HEK293 (cell line): ENCODE measurements at regions not wholly inside any gene's neighbourhood (a gene's known extent, or its start where the extent isn't known, plus 50 kb on each side); places are given as distances from the start of the nearest gene placed in this dataset.

ENCODE experiments used
- CTCF ChIA-PET: fragments of 350-600 bp; formaldehyde crosslinking; extraction: SDS; loops from one replicate; lab custom pipeline; 2021; ENCODE audit warnings: antibody characterized with exemption; lab: Yijun Ruan, JAX
- POLR2A ChIA-PET: fragments of 300-600 bp; formaldehyde crosslinking; extraction: SDS; loops from one replicate; lab custom pipeline; 2020; ENCODE audit warnings: antibody characterized with exemption, inconsistent platforms; lab: Yijun Ruan, JAX
- H3K27ac ChIP-seq: fragments of 200-500 bp; sonication (Bioruptor generic); 2 replicates; pipeline ENCODE4 v1.5.1; 2014; ENCODE audit warnings: low read depth, low read length, control low read depth, inconsistent platforms; ENCODE audit errors: extremely low read depth
- H3K36me3 ChIP-seq, 2 experiments: fragments of 200-500 bp in 1 of 2; sonication (Bioruptor generic) in 1 of 2; 1 replicate in 1 of 2; 2 replicates in 1 of 2; pipeline ENCODE4 v1.5.1; 2014 to 2017; ENCODE audit warnings: inconsistent platforms in 2 of 2, low read length in 2 of 2; ENCODE audit not compliant: control insufficient read depth in 2 of 2, insufficient read depth in 1 of 2
- H3K4me1 ChIP-seq: fragments of 200-500 bp; sonication (Bioruptor generic); 2 replicates; pipeline ENCODE4 v1.5.1; 2014; ENCODE audit warnings: mild to moderate bottlenecking, low read length, inconsistent platforms; ENCODE audit not compliant: control insufficient read depth, insufficient read depth
- H3K4me3 ChIP-seq: 2 replicates; pipeline ENCODE4 v1.5.1; 2011; ENCODE audit warnings: low read depth, mild to moderate bottlenecking, control low read depth, low read length, moderate library complexity
- H3K9me3 ChIP-seq: fragments of 200-500 bp; sonication (Bioruptor generic); 2 replicates; pipeline ENCODE4 v1.5.1; 2014; ENCODE audit warnings: low read depth, low read length, inconsistent platforms; ENCODE audit not compliant: control insufficient read depth, insufficient read depth
- AEBP2 ChIP-seq: fragments of 450-650 bp; formaldehyde crosslinking; IDR thresholded peaks from 2 replicates; pipeline ENCODE4 v1.5.1; 2016; ENCODE audit warnings: missing biosample characterization, missing genetic modification characterization, borderline replicate concordance
- KLF10 ChIP-seq: fragments of 450-650 bp; IDR thresholded peaks from 2 replicates; pipeline ENCODE4 v1.5.1; 2018; ENCODE audit warnings: missing biosample characterization, mild to moderate bottlenecking, missing genetic modification characterization
- PRDM1 ChIP-seq: fragments of 450-650 bp; formaldehyde crosslinking; IDR thresholded peaks from 2 replicates; pipeline ENCODE4; 2016; ENCODE audit warnings: missing biosample characterization, missing genetic modification characterization
- SP3 ChIP-seq: fragments of 450-650 bp; formaldehyde crosslinking; IDR thresholded peaks from 2 replicates; pipeline ENCODE4 v1.5.1; 2016; ENCODE audit warnings: missing biosample characterization, missing genetic modification characterization
- WT1 ChIP-seq: fragments of 450-650 bp; formaldehyde crosslinking; IDR thresholded peaks from 2 replicates; pipeline ENCODE4 v1.5.1; 2016; ENCODE audit warnings: missing biosample characterization, missing genetic modification characterization
- YY1 ChIP-seq: fragments of 450-650 bp; formaldehyde crosslinking; IDR thresholded peaks from 2 replicates; pipeline ENCODE4 v1.5.1; 2018; ENCODE audit warnings: missing biosample characterization, missing genetic modification characterization
- ZBTB17 ChIP-seq: fragments of 450-650 bp; formaldehyde crosslinking; IDR thresholded peaks from 2 replicates; pipeline ENCODE4 v1.5.1; 2016; ENCODE audit warnings: missing biosample characterization, missing genetic modification characterization
- ZBTB44 ChIP-seq: fragments of 450-650 bp; IDR thresholded peaks from 2 replicates; pipeline ENCODE4 v1.5.1; 2018; ENCODE audit warnings: missing biosample characterization, mild to moderate bottlenecking, missing genetic modification characterization
- ZNF214 ChIP-seq: fragments of 450-650 bp; formaldehyde crosslinking; IDR thresholded peaks from 2 replicates; pipeline ENCODE4 v1.5.1; 2017; ENCODE audit warnings: missing biosample characterization, mild to moderate bottlenecking, missing genetic modification characterization, borderline replicate concordance
- ZNF311 ChIP-seq: fragments of 450-650 bp; formaldehyde crosslinking; IDR thresholded peaks from 2 replicates; pipeline ENCODE4 v1.5.1; 2017; ENCODE audit warnings: missing biosample characterization, missing genetic modification characterization, borderline replicate concordance
- ZNF398 ChIP-seq: fragments of 450-650 bp; formaldehyde crosslinking; IDR thresholded peaks from 2 replicates; pipeline ENCODE4 v1.5.1; 2017; ENCODE audit warnings: missing biosample characterization, missing genetic modification characterization
- ZNF404 ChIP-seq: fragments of 450-650 bp; formaldehyde crosslinking; IDR thresholded peaks from 2 replicates; pipeline ENCODE4 v1.5.1; 2017; ENCODE audit warnings: missing biosample characterization, missing genetic modification characterization
- ZNF473 ChIP-seq: fragments of 450-650 bp; formaldehyde crosslinking; IDR thresholded peaks from 2 replicates; pipeline ENCODE4 v1.5.1; 2017; ENCODE audit warnings: missing biosample characterization, missing genetic modification characterization
- ZNF514 ChIP-seq: fragments of 450-650 bp; formaldehyde crosslinking; IDR thresholded peaks from 2 replicates; pipeline ENCODE4 v1.5.1; 2016; ENCODE audit warnings: missing biosample characterization, missing genetic modification characterization
- ZNF518A ChIP-seq: fragments of 450-650 bp; formaldehyde crosslinking; conservative IDR thresholded peaks from 2 replicates; pipeline ENCODE4 v1.5.1; 2016; ENCODE audit warnings: low read depth, missing biosample characterization, missing genetic modification characterization
- ZNF521 ChIP-seq: fragments of 450-650 bp; formaldehyde crosslinking; IDR thresholded peaks from 2 replicates; pipeline ENCODE4 v1.5.1; 2017; ENCODE audit warnings: missing biosample characterization, mild to moderate bottlenecking, missing genetic modification characterization
- ZNF580 ChIP-seq: fragments of 450-650 bp; formaldehyde crosslinking; IDR thresholded peaks from 2 replicates; pipeline ENCODE4 v1.5.1; 2016; ENCODE audit warnings: missing biosample characterization, missing genetic modification characterization
- ZNF776 ChIP-seq: fragments of 450-650 bp; formaldehyde crosslinking; IDR thresholded peaks from 2 replicates; pipeline ENCODE4 v1.5.0; 2017; ENCODE audit warnings: missing biosample characterization, missing genetic modification characterization, borderline replicate concordance
- ZNF837 ChIP-seq: fragments of 450-650 bp; formaldehyde crosslinking; IDR thresholded peaks from 2 replicates; pipeline ENCODE4 v1.5.1; 2016; ENCODE audit warnings: missing biosample characterization, missing genetic modification characterization

DNA sequence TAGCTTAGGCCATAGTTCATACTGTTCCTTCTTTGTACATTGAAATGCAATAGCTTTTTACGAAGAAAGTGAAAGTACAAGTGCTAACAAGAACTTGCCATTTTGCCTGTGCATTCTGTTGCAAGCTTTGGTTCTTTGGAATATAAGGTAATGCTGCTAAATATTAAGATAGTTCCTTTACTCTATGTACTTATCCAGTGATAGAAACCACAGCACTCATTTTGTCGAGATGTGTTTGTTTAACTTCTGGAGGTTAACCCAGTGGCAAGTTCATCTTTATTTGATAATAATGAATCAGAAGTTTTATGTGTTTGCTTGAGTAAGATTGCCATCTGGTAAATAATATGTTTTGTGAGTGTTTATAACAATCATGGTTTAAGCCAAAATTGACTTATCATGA is 373.1 kb upstream of the FANCL start (continued):
- TF ChIP-seq WT1 (0 out of 2 replicates have a peak, but pooled peaks have one; percentile 33), ZBTB17 (tag by site-specific recombination) (no peak), ZNF404 (tag by site-specific recombination) (no peak)
- TF ChIP-seq, all 188 proteins: peak for 5

DNA sequence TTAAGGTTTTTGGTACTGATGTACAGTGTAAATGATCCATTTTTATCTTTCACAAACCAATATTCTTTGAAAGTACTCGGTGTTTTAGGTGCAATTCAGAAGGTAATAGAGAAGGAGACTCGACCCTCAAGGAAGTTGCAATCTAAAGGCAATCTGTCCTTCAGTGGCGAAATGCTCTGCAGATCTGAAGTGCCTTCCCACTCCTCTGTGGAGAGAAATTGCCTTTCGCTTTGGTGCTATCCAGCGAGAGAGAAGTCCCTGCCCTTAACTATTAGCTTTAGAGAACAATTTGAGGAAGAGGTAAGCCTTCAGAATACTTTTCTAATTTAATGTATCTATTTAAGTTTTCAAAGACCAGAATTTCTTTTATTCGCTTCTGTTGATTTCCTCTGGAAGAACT is 371.8 kb upstream of the FANCL start:
- Histone ChIP-seq H3K9me3 (no peaks in the 10 kb centered on the region), H3K27ac (no peak overlapping the region), H3K4me1 (peaks cover 10% of the 10 kb centered on the region; the same call in 1 of the 2 replicates), H3K4me3 (no peak overlapping the region), H3K36me3 (no peaks in the 10 kb centered on the region)
- CTCF ChIA-PET, result interaction anchor here (0.7 kb wide), 1 partner anchor 107 kb away, joined by 3 read pairs; no protein-coding TSS in a partner anchor
- POLR2A ChIA-PET, result no interaction called here
- no peak for TF ChIP-seq ZNF518A (tag by site-specific recombination)
- TF ChIP-seq AEBP2, result no peak
- no peak for TF ChIP-seq ZNF473 (tag by site-specific recombination)
- TF ChIP-seq YY1 (tag by site-specific recombination), result no peak
- no peak for TF ChIP-seq ZBTB44 (tag by site-specific recombination)
- no peak for TF ChIP-seq KLF10 (tag by site-specific recombination)
- TF ChIP-seq ZNF521 (tag by site-specific recombination), result no peak
- no peak for TF ChIP-seq ZNF398
- no peak for TF ChIP-seq ZNF776
- TF ChIP-seq ZNF214 (tag by site-specific recombination), result no peak
- TF ChIP-seq ZNF311 (tag by site-specific recombination), result no peak
- no peak for TF ChIP-seq ZNF837
- no peak for TF ChIP-seq ZNF580 (tag by site-specific recombination)
- no peak for TF ChIP-seq PRDM1 (tag by site-specific recombination)
- no peak for TF ChIP-seq ZNF514 (tag by site-specific recombination)
- no peak for TF ChIP-seq SP3 (tag by site-specific recombination)
